Thoracic aorta (tissue), 2 donors: ENCODE measurements at regions not wholly inside any gene's neighbourhood (a gene's known extent, or its start where the extent isn't known, plus 50 kb on each side); places are given as distances from the start of the nearest gene placed in this dataset.

ENCODE experiments used
- ATAC-seq: fragments of 150-250 bp; one replicate; pipeline ENCODE4 v1.8.0; 2017; ENCODE audit warnings: low read depth; ENCODE audit not compliant: insufficient number of reproducible peaks, low FRiP score
- DNase-seq: peaks from one replicate; pipeline ENCODE4 v3.0.0-alpha.2; 2020; ENCODE audit warnings: low spot score
- H3K27ac ChIP-seq, 2 donors: fragments of 200-600 bp; sonication (generic); 1 replicate in 1 of 2; 2 replicates in 1 of 2; pipeline ENCODE4 v1.5.1; 2016; ENCODE audit warnings: mild to moderate bottlenecking in 2 of 2, moderate library complexity in 2 of 2
- H3K27me3 ChIP-seq: fragments of 200-600 bp; sonication (generic); replicated peaks from 2 replicates; pipeline ENCODE4 v1.6.0; 2016; ENCODE audit warnings: mild to moderate bottlenecking; ENCODE audit not compliant: insufficient read depth
- H3K36me3 ChIP-seq: fragments of 200-600 bp; sonication (generic); one replicate; pipeline ENCODE4 v1.5.1; 2016
- H3K4me1 ChIP-seq, 2 donors: fragments of 200-600 bp; sonication (generic); 1 replicate in 1 of 2; 2 replicates in 1 of 2; pipeline versions ENCODE4 v1.5.1 to v1.6.0; 2016; ENCODE audit warnings: low read depth in 2 of 2, mild to moderate bottlenecking in 1 of 2; ENCODE audit not compliant: control insufficient read depth in 1 of 2
- H3K4me3 ChIP-seq: fragments of 200-600 bp; sonication (generic); 2 replicates; pipeline ENCODE4 v1.5.1; 2016; ENCODE audit warnings: mild to moderate bottlenecking
- H3K9me3 ChIP-seq: fragments of 200-600 bp; sonication (generic); 2 replicates; pipeline ENCODE4 v1.5.1; 2016
- TF ChIP-seq, protein P1 (sequence below): fragments of 200-600 bp; sonication (generic); IDR thresholded peaks from one replicate; pipeline ENCODE4 v1.5.1; 2019; ENCODE audit warnings: antibody characterized with exemption

DNA sequence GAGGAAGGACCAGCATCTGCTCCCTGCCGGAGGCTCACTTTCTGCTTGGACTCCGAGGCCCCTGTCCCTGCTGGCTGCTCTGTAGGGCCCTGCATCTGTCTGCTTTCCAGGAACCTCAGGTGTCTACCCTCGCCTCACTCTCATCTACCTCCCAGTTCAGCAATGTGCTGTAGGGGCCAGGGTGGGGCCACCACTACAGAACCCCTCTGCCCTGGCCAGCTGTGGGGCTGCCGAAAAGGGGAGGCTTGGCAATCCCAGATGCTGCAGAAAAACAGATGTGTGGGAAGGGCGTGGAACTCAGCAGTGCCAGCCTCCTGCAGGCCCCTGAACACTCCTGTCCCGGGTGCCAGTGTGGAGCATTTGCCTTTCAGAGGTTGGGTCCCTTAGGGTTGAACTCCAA lies 80.1 kb upstream of the ZNF469 start:
- TF ChIP-seq, protein P1, sequence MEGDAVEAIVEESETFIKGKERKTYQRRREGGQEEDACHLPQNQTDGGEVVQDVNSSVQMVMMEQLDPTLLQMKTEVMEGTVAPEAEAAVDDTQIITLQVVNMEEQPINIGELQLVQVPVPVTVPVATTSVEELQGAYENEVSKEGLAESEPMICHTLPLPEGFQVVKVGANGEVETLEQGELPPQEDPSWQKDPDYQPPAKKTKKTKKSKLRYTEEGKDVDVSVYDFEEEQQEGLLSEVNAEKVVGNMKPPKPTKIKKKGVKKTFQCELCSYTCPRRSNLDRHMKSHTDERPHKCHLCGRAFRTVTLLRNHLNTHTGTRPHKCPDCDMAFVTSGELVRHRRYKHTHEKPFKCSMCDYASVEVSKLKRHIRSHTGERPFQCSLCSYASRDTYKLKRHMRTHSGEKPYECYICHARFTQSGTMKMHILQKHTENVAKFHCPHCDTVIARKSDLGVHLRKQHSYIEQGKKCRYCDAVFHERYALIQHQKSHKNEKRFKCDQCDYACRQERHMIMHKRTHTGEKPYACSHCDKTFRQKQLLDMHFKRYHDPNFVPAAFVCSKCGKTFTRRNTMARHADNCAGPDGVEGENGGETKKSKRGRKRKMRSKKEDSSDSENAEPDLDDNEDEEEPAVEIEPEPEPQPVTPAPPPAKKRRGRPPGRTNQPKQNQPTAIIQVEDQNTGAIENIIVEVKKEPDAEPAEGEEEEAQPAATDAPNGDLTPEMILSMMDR = no peak

DNA sequence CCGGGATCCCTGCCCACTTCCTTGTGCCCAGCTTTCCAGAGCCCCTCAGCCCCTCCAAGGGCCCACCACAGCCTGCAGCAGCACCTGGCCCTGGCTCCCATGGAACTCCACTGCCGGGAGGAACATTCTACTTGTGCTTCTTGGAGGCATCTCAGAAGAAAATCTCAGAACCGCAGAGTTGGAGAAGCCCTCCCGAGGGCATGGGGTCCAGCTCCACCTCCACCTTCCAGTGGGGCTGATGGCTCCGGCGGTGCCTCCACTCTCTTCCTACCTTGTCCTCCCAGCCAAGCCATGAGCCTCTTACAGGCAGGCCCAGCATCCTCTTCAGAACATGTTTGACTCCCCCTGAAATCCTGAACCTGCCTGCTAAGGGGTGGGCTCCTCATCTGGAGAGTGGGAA lies 79.4 kb upstream of the ZNF469 start:
- H3K36me3 ChIP-seq = no peaks in the 10 kb centered on the region
- DNase-seq = no peak

More for the DNA sequence above, 80.1 kb upstream of the ZNF469 start:
- H3K4me1 ChIP-seq = peaks cover 22 to 53% of the 10 kb centered on the region in 2 donors
- H3K27ac ChIP-seq = no peak overlapping the region
- ATAC-seq = no peak
- no peaks in the 10 kb centered on the region for H3K36me3 ChIP-seq
- no peak overlapping the region for H3K4me3 ChIP-seq
- no peaks in the 10 kb centered on the region for H3K9me3 ChIP-seq
- H3K27me3 ChIP-seq = no peaks in the 10 kb centered on the region
- DNase-seq = no peak

DNA sequence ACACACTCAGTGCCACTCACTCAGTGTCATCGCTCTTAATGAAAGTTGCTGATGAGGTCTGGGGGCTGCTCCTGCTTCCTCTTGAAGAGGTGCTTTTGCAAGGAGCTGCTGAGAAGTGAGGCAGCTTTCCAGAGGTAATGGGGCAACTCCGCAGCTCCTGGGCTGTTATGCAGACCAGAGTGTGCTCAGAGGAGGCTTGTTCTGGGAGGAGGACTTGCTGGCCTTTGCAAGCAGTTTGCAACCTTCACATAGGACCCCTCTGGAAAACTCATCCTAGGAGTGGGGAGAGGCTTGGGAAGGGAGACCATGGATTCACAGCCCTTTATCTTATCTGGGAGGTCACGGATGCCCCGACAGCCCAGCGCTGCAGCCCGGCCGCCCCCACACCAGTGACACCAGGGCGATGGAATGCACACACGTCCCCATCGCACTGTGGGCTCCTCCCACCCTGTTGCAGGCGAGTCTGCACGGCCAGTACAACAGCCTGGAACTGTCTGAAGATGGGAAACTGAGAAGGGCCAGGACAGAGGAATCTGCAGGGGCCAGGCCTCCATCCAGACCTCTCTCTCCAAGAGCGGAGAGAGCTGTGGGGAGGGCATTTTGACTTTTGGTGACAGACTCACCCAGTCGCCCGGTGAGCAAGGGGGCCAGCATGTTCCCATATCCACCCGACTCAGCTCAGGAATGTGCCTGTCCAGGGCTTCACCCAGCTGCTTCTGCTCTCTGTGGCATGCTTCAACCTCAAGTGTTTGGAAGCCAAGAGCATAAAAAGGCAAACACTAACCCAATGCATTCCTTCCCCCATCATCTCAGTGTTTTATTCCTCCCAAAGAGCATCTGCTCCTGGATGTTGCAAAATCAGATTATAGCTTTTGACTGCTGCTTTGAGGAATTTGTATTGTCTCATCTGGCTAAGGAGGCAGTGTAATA lies 78.6 kb upstream of the ZNF469 start:
- Histone ChIP-seq H3K27me3 (no peaks in the 10 kb centered on the region), H3K36me3 (no peaks in the 10 kb centered on the region), H3K4me1 (peaks cover 11 to 40% of the 10 kb centered on the region in 2 donors), H3K9me3 (no peaks in the 10 kb centered on the region), H3K27ac (peak overlapping the region in 1 of 2 donors; percentile 3), H3K4me3 (no peak overlapping the region)
- DNase-seq (no peak), ATAC-seq (no peak)
- TF ChIP-seq, protein P1 = no peak

More for the DNA sequence above, 79.4 kb upstream of the ZNF469 start:
- no peaks in the 10 kb centered on the region for H3K27me3 ChIP-seq
- ATAC-seq = no peak
- peaks cover 16 to 46% of the 10 kb centered on the region in 2 donors for H3K4me1 ChIP-seq
- H3K27ac ChIP-seq = no peak overlapping the region
- TF ChIP-seq, protein P1 = no peak
- no peaks in the 10 kb centered on the region for H3K9me3 ChIP-seq
- H3K4me3 ChIP-seq = no peak overlapping the region

DNA sequence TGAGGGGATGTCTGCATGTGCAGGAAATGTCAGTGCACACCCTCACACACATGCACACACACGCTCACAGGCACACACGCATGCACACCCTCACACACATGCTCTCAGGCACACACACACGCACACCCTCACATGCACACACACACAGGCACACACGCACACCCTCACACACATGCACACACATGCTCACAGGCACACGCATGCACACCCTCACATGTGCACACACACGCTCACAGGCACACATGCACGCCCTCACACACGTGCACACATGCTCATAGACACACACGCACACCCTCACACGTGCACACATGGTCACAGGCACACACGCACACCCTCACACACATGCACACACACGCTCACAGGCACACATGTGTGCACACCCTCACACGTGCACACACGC lies 77.6 kb upstream of the ZNF469 start:
- TF ChIP-seq, protein P1 = no peak
- Histone ChIP-seq H3K4me3 (no peak overlapping the region), H3K27ac (no peak overlapping the region), H3K27me3 (no peaks in the 10 kb centered on the region), H3K9me3 (no peaks in the 10 kb centered on the region), H3K4me1 (peaks cover 11 to 40% of the 10 kb centered on the region in 2 donors), H3K36me3 (no peaks in the 10 kb centered on the region)
- DNase-seq (no peak), ATAC-seq (no peak)

DNA sequence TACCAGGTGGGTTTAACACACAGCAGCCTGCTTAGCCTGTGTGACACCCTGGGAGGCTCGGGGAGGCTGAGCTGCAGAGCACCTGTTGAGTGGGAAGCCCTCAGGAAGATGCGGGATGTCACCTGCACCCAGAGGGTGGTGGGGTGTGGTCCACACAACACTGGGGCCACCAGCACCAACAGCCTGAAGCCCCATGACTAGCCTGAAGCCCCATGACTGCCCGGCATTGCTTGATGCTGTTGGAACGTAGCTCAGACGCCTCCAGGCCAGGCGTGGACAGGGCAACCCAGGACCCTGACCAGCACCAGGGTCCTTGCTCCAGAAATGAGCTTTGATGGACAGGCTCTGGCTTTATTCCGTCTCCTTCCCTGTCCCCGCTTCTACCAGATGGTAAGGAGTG lies 76.3 kb upstream of the ZNF469 start:
- peaks cover 11 to 40% of the 10 kb centered on the region in 2 donors for H3K4me1 ChIP-seq
- no peaks in the 10 kb centered on the region for H3K9me3 ChIP-seq
- no peaks in the 10 kb centered on the region for H3K36me3 ChIP-seq
- no peak overlapping the region for H3K4me3 ChIP-seq
- ATAC-seq (no peak), DNase-seq (no peak)
- no peaks in the 10 kb centered on the region for H3K27me3 ChIP-seq
- H3K27ac ChIP-seq = peak overlapping the region; percentile 46 to 49
- TF ChIP-seq, protein P1 = no peak
